Activated CD8-positive, alpha-beta memory T cell treated with anti-CD3 and anti-CD28 coated beads, Interleukin-2, amount 10 ng/mL, durations not matched to agents 7 days and 5 days (primary cell): ENCODE measurements at regions not wholly inside any gene's neighbourhood (a gene's known extent, or its start where the extent isn't known, plus 50 kb on each side); places are given as distances from the start of the nearest gene placed in this dataset.
"Not testable (repeated sequence)": the region's sequence is repeated elsewhere in the genome, so short reads cannot be mapped to it uniquely, and the experiment has no call there.

Experiments
- ATAC-seq: fragments of 150-1000 bp; cut with Tn5 transposase; one replicate; pipeline ENCODE4 v1.10.0; 2021; ENCODE audit warnings: moderate library complexity
- CTCF ChIA-PET: fragments of 350-600 bp; sonication (Branson Sonifier 250); formaldehyde crosslinking; loops from one replicate; lab custom pipeline; 2021; ENCODE audit warnings: antibody characterized with exemption; lab: Charles Lee
- DNase-seq: peaks from one replicate; pipeline ENCODE4 v3.0.0-alpha.2; 2020
- H3K27ac Mint-ChIP-seq: one replicate; pipeline ENCODE4 v1.8.0; 2021; ENCODE audit warnings: mild to moderate bottlenecking, mixed read lengths
- H3K27me3 Mint-ChIP-seq: one replicate; pipeline ENCODE4 v1.8.0; 2021; ENCODE audit warnings: mixed read lengths
- H3K36me3 Mint-ChIP-seq: one replicate; pipeline ENCODE4 v1.8.0; 2021; ENCODE audit warnings: mild to moderate bottlenecking, mixed read lengths
- H3K4me1 Mint-ChIP-seq: one replicate; pipeline ENCODE4 v1.8.0; 2021; ENCODE audit warnings: mixed read lengths
- H3K4me3 Mint-ChIP-seq: one replicate; pipeline ENCODE4 v1.8.0; 2021; ENCODE audit warnings: mild to moderate bottlenecking, moderate library complexity, mixed read lengths
- H3K9me3 Mint-ChIP-seq: one replicate; pipeline ENCODE4 v1.8.0; 2022; ENCODE audit warnings: low read depth, mixed read lengths

- H3K9me3 Mint-ChIP-seq: peaks cover 1% of the 10 kb centered on the region
- H3K27ac Mint-ChIP-seq: no peak overlapping the region
- no peak overlapping the region for H3K4me3 Mint-ChIP-seq
- CTCF ChIA-PET: no interaction called here
- H3K36me3 Mint-ChIP-seq: no peaks in the 10 kb centered on the region
- H3K27me3 Mint-ChIP-seq: peaks cover 36% of the 10 kb centered on the region
- ATAC-seq (no peak), DNase-seq (no peak)
- H3K4me1 Mint-ChIP-seq: no peaks in the 10 kb centered on the region
Observed at GRCh38 chr3:43796041-43796596, 105.4 kb downstream of the ABHD5 start.

DNA sequence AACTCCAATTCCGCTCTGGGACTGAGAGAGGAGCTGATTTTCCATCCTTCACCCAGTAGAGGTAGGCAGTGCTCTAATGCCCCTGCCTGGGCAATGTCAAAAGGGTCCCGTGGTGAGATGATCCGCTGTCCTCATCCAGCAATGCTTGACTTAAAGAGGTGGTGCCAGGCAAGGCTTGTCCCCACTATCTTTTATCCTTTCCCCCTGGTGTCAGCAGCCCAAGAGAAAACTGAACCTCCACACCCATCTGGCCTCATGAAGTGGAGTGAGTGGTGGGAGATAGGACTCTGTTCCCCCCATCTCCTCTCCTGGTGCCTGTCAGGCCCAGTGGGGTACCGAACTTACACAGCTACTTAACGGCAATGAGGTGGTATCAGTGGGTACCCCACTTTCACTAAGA lies 107.1 kb downstream of the ABHD5 start:
- CTCF ChIA-PET: no interaction called here
- H3K4me3 Mint-ChIP-seq: no peak overlapping the region
- H3K27ac Mint-ChIP-seq: no peak overlapping the region
- no peak for ATAC-seq
- no peaks in the 10 kb centered on the region for H3K36me3 Mint-ChIP-seq
- DNase-seq: no peak
- peaks cover 32% of the 10 kb centered on the region for H3K27me3 Mint-ChIP-seq
- no peaks in the 10 kb centered on the region for H3K4me1 Mint-ChIP-seq
- H3K9me3 Mint-ChIP-seq: peaks cover 1% of the 10 kb centered on the region

GRCh38 chr3:43810797-43811196 lies 120.1 kb downstream of the ABHD5 start:
- Mint-ChIP-seq H3K27ac (no peak overlapping the region), H3K4me1 (no peaks in the 10 kb centered on the region), H3K36me3 (no peaks in the 10 kb centered on the region), H3K9me3 (no peaks in the 10 kb centered on the region), H3K27me3 (peaks cover 19% of the 10 kb centered on the region), H3K4me3 (no peak overlapping the region)
- CTCF ChIA-PET: no interaction called here
- no peak for ATAC-seq
- no peak for DNase-seq

GRCh38 chr3:43814461-43814860 lies 123.7 kb downstream of the ABHD5 start:
- no peak for ATAC-seq

GRCh38 chr3:43816372-43816771 lies 125.6 kb downstream of the ABHD5 start:
- H3K27me3 Mint-ChIP-seq: peaks cover 15% of the 10 kb centered on the region
- no peak overlapping the region for H3K4me3 Mint-ChIP-seq
- ATAC-seq (no peak), DNase-seq (no peak)
- H3K27ac Mint-ChIP-seq: no peak overlapping the region
- H3K4me1 Mint-ChIP-seq: peaks cover 9% of the 10 kb centered on the region
- CTCF ChIA-PET: interaction anchor here (1.4 kb wide), 1 partner anchor 47 kb away, joined by 3 read pairs; no protein-coding TSS in a partner anchor
- no peaks in the 10 kb centered on the region for H3K9me3 Mint-ChIP-seq
- H3K36me3 Mint-ChIP-seq: no peaks in the 10 kb centered on the region

More at GRCh38 chr3:43814461-43814860, 123.7 kb downstream of the ABHD5 start:
- Mint-ChIP-seq H3K27ac (no peak overlapping the region), H3K36me3 (no peaks in the 10 kb centered on the region), H3K9me3 (no peaks in the 10 kb centered on the region), H3K27me3 (peaks cover 8% of the 10 kb centered on the region), H3K4me1 (peaks cover 9% of the 10 kb centered on the region), H3K4me3 (no peak overlapping the region)
- DNase-seq: no peak
- CTCF ChIA-PET: no interaction called here

DNA sequence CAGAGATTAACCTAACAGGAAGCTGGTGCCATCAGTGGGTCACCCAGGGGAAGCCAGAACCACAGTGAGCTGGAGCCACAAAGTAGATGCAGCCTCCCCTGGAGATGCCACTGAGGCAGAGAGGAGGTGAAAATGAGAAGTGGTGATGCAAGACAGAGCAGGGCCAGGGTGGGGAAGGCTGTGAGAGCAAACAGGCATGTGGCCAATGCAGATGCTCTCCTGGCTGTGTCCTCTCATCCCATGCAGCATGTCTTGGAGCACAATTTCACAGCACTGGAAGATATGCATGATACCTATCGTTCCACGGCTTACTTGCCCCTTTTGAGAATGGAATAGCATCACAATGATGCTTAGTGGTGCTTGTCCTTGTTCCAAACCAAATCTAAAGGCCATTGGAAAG lies 126.3 kb downstream of the ABHD5 start:
- ATAC-seq: no peak
- DNase-seq: no peak
- H3K4me3 Mint-ChIP-seq: no peak overlapping the region
- H3K27ac Mint-ChIP-seq: no peak overlapping the region
- H3K4me1 Mint-ChIP-seq: peaks cover 9% of the 10 kb centered on the region
- CTCF ChIA-PET: interaction anchor here (0.6 kb wide), 1 partner anchor 864 kb away, joined by 4 read pairs; no protein-coding TSS in a partner anchor
- peaks cover 16% of the 10 kb centered on the region for H3K27me3 Mint-ChIP-seq
- H3K36me3 Mint-ChIP-seq: no peaks in the 10 kb centered on the region
- H3K9me3 Mint-ChIP-seq: no peaks in the 10 kb centered on the region

- no peaks in the 10 kb centered on the region for H3K36me3 Mint-ChIP-seq
- DNase-seq: no peak
- peaks cover 16% of the 10 kb centered on the region for H3K27me3 Mint-ChIP-seq
- H3K4me3 Mint-ChIP-seq: no peak overlapping the region
- no peak overlapping the region for H3K27ac Mint-ChIP-seq
- no peak for ATAC-seq
- peaks cover 9% of the 10 kb centered on the region for H3K4me1 Mint-ChIP-seq
- H3K9me3 Mint-ChIP-seq: no peaks in the 10 kb centered on the region
- CTCF ChIA-PET: interaction anchor here (0.6 kb wide), 1 partner anchor 863 kb away, joined by 4 read pairs; no protein-coding TSS in a partner anchor
Observed at GRCh38 chr3:43817825-43818224, 127.1 kb downstream of the ABHD5 start.

DNA sequence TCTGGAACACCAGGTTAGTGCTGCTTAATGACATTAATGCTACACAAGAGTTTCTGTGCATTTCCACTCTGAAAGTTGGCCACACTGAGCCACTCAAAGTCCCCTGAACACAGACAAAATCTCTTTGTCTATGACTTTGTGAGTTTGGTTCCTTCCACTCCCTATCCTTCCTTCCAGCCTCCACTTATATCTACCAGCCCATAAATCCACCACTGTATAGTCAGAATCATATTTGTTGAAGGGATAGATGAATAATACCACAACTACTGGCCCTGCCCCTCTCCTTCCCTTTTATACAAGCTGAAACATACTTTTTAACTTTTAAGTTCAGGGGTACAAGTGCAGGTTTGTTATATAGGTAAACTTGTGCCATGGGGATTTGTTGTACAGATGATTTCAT lies 127.5 kb downstream of the ABHD5 start:
- Mint-ChIP-seq H3K4me1 (peaks cover 9% of the 10 kb centered on the region), H3K4me3 (no peak overlapping the region), H3K27me3 (peaks cover 13% of the 10 kb centered on the region), H3K9me3 (no peaks in the 10 kb centered on the region), H3K27ac (no peak overlapping the region), H3K36me3 (no peaks in the 10 kb centered on the region)
- DNase-seq (no peak), ATAC-seq (no peak)
- CTCF ChIA-PET: no interaction called here

- Mint-ChIP-seq H3K27ac (no peak overlapping the region), H3K36me3 (no peaks in the 10 kb centered on the region), H3K4me1 (no peaks in the 10 kb centered on the region), H3K4me3 (no peak overlapping the region), H3K9me3 (peaks cover 2% of the 10 kb centered on the region), H3K27me3 (peaks cover 12% of the 10 kb centered on the region)
- ATAC-seq (no peak), DNase-seq (no peak)
- CTCF ChIA-PET: no interaction called here
Observed at GRCh38 chr3:43838009-43838758, 147.4 kb downstream of the ABHD5 start.

DNA sequence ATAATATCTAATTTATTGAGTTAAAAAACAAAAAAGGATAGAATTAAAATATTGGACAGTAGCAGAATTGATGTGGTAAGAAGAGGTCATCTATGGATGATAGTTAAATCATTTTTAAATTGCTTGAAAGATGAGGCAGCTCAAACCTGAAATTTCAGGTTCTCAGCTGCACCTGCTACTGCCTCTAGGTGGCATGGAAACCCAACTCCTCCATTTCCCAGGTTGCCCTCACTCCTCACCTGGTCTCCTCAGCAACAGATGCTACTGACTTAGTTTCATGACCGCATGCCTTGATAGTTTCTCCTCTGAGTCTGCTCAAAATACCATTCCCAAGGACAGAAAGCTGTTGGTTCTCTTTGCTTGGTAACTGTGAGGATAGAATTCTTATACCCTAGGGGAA lies 148.1 kb downstream of the ABHD5 start:
- Mint-ChIP-seq H3K36me3 (no peaks in the 10 kb centered on the region), H3K4me1 (no peaks in the 10 kb centered on the region), H3K9me3 (peaks cover 2% of the 10 kb centered on the region), H3K27ac (no peak overlapping the region), H3K4me3 (no peak overlapping the region), H3K27me3 (peaks cover 10% of the 10 kb centered on the region)
- CTCF ChIA-PET: no interaction called here
- ATAC-seq (no peak), DNase-seq (no peak)

DNA sequence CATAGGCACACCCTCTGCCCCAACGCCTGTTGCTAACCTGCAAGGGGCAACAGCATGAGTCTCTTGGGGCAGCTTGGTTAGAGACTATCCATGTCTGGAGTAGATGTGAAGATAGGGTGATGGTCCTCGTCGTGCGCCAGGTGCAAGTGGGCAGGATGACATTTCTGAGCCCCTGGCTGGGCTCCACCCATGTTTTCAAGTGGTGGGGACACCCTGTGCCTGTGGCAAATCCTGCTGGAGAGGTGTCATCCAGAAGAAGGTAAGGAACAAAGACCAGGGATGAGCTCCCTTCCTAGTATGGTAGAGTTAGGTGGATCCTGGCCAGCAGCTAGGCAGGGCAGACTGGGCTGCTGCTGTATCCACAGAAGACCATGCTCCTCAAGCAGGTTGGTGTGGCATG lies 152.6 kb downstream of the ABHD5 start:
- no peaks in the 10 kb centered on the region for H3K36me3 Mint-ChIP-seq
- H3K4me3 Mint-ChIP-seq: no peak overlapping the region
- peaks cover 4% of the 10 kb centered on the region for H3K9me3 Mint-ChIP-seq
- no peaks in the 10 kb centered on the region for H3K4me1 Mint-ChIP-seq
- peaks cover 18% of the 10 kb centered on the region for H3K27me3 Mint-ChIP-seq
- CTCF ChIA-PET: interaction anchor here (1.8 kb wide), 1 partner anchor 12 kb away, joined by 7 read pairs; no protein-coding TSS in a partner anchor
- DNase-seq (no peak), ATAC-seq (no peak)
- no peak overlapping the region for H3K27ac Mint-ChIP-seq

- CTCF ChIA-PET: interaction anchor here (1.1 kb wide), 1 partner anchor 23 kb away, joined by 3 read pairs; no protein-coding TSS in a partner anchor
- Mint-ChIP-seq H3K4me1 (no peaks in the 10 kb centered on the region), H3K4me3 (no peak overlapping the region), H3K9me3 (peaks cover 5% of the 10 kb centered on the region), H3K36me3 (no peaks in the 10 kb centered on the region), H3K27me3 (peaks cover 25% of the 10 kb centered on the region), H3K27ac (no peak overlapping the region)
- DNase-seq: no peak
- no peak for ATAC-seq
Observed at GRCh38 chr3:43844757-43845156, 154.0 kb downstream of the ABHD5 start.

DNA sequence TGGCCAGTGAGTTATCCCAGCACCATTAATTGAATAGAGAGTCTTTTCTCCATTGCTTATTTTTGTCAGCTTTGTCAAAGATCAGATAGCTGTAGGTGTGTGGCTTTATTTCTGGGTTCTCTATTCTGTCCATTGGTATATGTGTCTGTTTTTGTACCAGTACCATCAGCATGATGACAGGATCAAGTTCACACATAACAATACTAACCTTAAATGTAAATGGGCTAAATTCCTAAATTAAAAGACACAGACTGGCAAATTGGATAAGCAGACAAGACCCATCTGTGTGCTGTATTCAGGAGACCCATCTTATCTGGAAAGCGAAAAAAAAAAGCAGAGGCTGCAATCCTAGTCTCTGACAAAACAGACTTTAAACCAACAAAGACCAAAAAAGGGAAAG lies 154.8 kb downstream of the ABHD5 start:
- H3K4me1 Mint-ChIP-seq, H3K27ac Mint-ChIP-seq, H3K4me3 Mint-ChIP-seq, ATAC-seq, H3K36me3 Mint-ChIP-seq, H3K9me3 Mint-ChIP-seq, DNase-seq: not testable (repeated sequence)
- H3K27me3 Mint-ChIP-seq: peaks cover 25% of the 10 kb centered on the region
- CTCF ChIA-PET: interaction anchor here (1.1 kb wide), 1 partner anchor 22 kb away, joined by 3 read pairs; no protein-coding TSS in a partner anchor

DNA sequence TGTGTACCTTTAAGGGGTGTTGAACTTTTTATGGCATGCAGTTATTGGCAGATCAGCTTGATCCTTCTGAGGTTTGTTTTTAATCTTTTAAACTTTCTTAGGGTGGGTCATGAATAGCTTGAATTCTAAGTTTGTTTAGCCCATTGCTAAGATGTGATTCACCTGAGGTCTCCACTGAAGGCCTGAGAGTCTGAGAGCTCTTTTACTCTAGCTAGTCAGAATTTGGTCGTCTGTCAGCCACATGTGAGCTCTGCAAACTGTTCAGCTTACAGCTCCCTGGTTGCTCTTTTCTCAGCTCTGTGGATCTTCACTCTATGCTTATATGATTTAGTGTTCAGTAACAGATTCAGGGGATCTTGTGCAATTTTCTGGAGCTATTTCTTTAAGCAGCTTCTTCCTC lies 161.3 kb downstream of the ABHD5 start:
- peaks cover 42% of the 10 kb centered on the region for H3K27me3 Mint-ChIP-seq
- H3K36me3 Mint-ChIP-seq: no peaks in the 10 kb centered on the region
- H3K4me1 Mint-ChIP-seq: no peaks in the 10 kb centered on the region
- no peak for ATAC-seq
- DNase-seq: no peak
- no peak overlapping the region for H3K27ac Mint-ChIP-seq
- CTCF ChIA-PET: no interaction called here
- H3K9me3 Mint-ChIP-seq: peaks cover 2% of the 10 kb centered on the region
- H3K4me3 Mint-ChIP-seq: no peak overlapping the region
